Panc1 (cell line): ENCODE measurements at regions not wholly inside any gene's neighbourhood (a gene's known extent, or its start where the extent isn't known, plus 50 kb on each side); places are given as distances from the start of the nearest gene placed in this dataset.

ENCODE experiments used
- ATAC-seq: fragments of 200-7000 bp; cut with Tn5 transposase; 2 replicates; pipeline ENCODE4 v1.9.1; 2020; ENCODE audit warnings: mild to moderate bottlenecking, moderate library complexity
- BruUV-seq: library from RNA; stranded (reverse); fragments of 400-500 nt; replicated peaks from 2 replicates; lab custom pipeline; 2021; lab: Mats Ljungman, UMichigan
- CTCF ChIA-PET: fragments of 300-600 bp; sonication (Branson Sonifier 250); formaldehyde crosslinking; loops from one replicate; lab custom pipeline; 2022; ENCODE audit warnings: antibody characterized with exemption; lab: Charles Lee
- POLR2A ChIA-PET: fragments of 300-600 bp; sonication (Branson Sonifier 250); formaldehyde crosslinking; loops from one replicate; lab custom pipeline; 2022; ENCODE audit warnings: antibody characterized with exemption; lab: Charles Lee
- DNase-seq: peaks from one replicate; pipeline ENCODE4 v3.0.0-alpha.2; 2010; ENCODE audit warnings: low read depth, low spot score
- H3K27ac ChIP-seq: 2 replicates; pipeline ENCODE4 v1.5.1; 2011; ENCODE audit warnings: mild to moderate bottlenecking, low read length, inconsistent platforms
- H3K27me3 ChIP-seq: fragments of 200-500 bp; sonication (Bioruptor generic); 2 replicates; pipeline ENCODE4 v1.6.0; 2014; ENCODE audit warnings: low read length, inconsistent platforms; ENCODE audit not compliant: control insufficient read depth, insufficient read depth
- H3K36me3 ChIP-seq: fragments of 200-500 bp; sonication (Bioruptor generic); 2 replicates; pipeline ENCODE4 v1.5.1; 2014; ENCODE audit warnings: inconsistent platforms, mild to moderate bottlenecking, low read length, moderate library complexity; ENCODE audit not compliant: control insufficient read depth, insufficient read depth
- H3K4me1 ChIP-seq: 2 replicates; pipeline ENCODE4 v1.5.1; 2011; ENCODE audit warnings: inconsistent platforms, mild to moderate bottlenecking, low read length, moderate library complexity; ENCODE audit not compliant: control insufficient read depth, insufficient read depth
- H3K4me3 ChIP-seq, 2 experiments: 2 replicates each; pipeline ENCODE4 v1.5.1; 2011 to 2012; ENCODE audit warnings: low read depth in 2 of 2, low read length in 2 of 2, mild to moderate bottlenecking in 2 of 2, inconsistent platforms in 1 of 2, moderate library complexity in 1 of 2
- H3K9me3 ChIP-seq: fragments of 200-500 bp; sonication (Bioruptor generic); 2 replicates; pipeline ENCODE4 v1.5.1; 2014; ENCODE audit warnings: low read depth, mild to moderate bottlenecking, inconsistent platforms, low read length, moderate library complexity; ENCODE audit not compliant: control insufficient read depth, insufficient read depth
- CTCF ChIP-seq: fragments of 450-650 bp; IDR thresholded peaks from 2 replicates; pipeline ENCODE4 v1.5.1; 2017; ENCODE audit warnings: mild to moderate bottlenecking
- POLR2AphosphoS5 ChIP-seq: IDR thresholded peaks from 2 replicates; pipeline ENCODE4 v1.6.1; 2012; ENCODE audit warnings: mild to moderate bottlenecking, low read depth, low read length, moderate library complexity
- REST ChIP-seq, 2 experiments: IDR thresholded peaks; 2 replicates each; pipeline ENCODE4 v1.6.1; 2011 to 2012; ENCODE audit warnings: low read depth in 2 of 2, control low read depth in 1 of 2, low read length in 1 of 2, mild to moderate bottlenecking in 1 of 2, moderate library complexity in 1 of 2; ENCODE audit not compliant: insufficient read depth in 1 of 2
- SIN3A ChIP-seq: IDR thresholded peaks from 2 replicates; pipeline ENCODE4 v1.6.1; 2012; ENCODE audit warnings: low read depth, mild to moderate bottlenecking, low read length, moderate library complexity, borderline replicate concordance; ENCODE audit not compliant: insufficient read depth
- TCF7L2 ChIP-seq: IDR thresholded peaks from 2 replicates; pipeline ENCODE4 v1.6.1; 2011; ENCODE audit warnings: mild to moderate bottlenecking, low read depth, low read length, inconsistent platforms
- in situ Hi-C: cut with HindIII; loops from 2 replicates; pipeline ENCODE4 v1.10.0; 2016; ENCODE audit warnings: low sequenced_read_pairs, low pct_unique_long_range_greater_than_20kb
- intact Hi-C: fragments of 100-400 bp; cut with micrococcal nuclease; formaldehyde crosslinking; loops from one replicate; pipeline ENCODE4 v1.10.0; 2022; ENCODE audit not compliant: unreplicated experiment

- CTCF ChIA-PET = no interaction called here
- in situ Hi-C loops = no loop called here
- Histone ChIP-seq H3K27ac (no peak overlapping the region), H3K4me3 (no peak overlapping the region), H3K4me1 (no peaks in the 10 kb centered on the region), H3K9me3 (no peaks in the 10 kb centered on the region), H3K36me3 (no peaks in the 10 kb centered on the region), H3K27me3 (no peaks in the 10 kb centered on the region)
- ATAC-seq = no peak
- BruUV-seq = no TSS peak
- POLR2A ChIA-PET = no interaction called here
- no peak for TF ChIP-seq TCF7L2
- TF ChIP-seq POLR2AphosphoS5 = no peak
- TF ChIP-seq SIN3A = no peak
- TF ChIP-seq CTCF = no peak
- TF ChIP-seq REST (IDR thresholded peaks at IDR 0.05; ENCODE audit: insufficient read depth in 1 of 2, low read depth in 2 of 2, low read length in 1 of 2) = no peak
- intact Hi-C loops = no loop called here
- DNase-seq = no peak
Observed at GRCh38 chr16:29317269-29317668, 89.2 kb downstream of the NPIPB11 start.

GRCh38 chr16:29316761-29317183 is 89.7 kb downstream of the NPIPB11 start:
- ChIA-PET CTCF (interaction anchor here (0.7 kb wide), 1 partner anchor 144 kb away, joined by 3 read pairs; no protein-coding TSS in a partner anchor), POLR2A (no interaction called here)
- Histone ChIP-seq H3K36me3 (no peaks in the 10 kb centered on the region), H3K4me3 (no peak overlapping the region), H3K27me3 (no peaks in the 10 kb centered on the region), H3K27ac (no peak overlapping the region; the same call in 1 of the 2 replicates), H3K9me3 (no peaks in the 10 kb centered on the region), H3K4me1 (no peaks in the 10 kb centered on the region)
- no peak for TF ChIP-seq POLR2AphosphoS5
- no peak for TF ChIP-seq CTCF
- no peak for TF ChIP-seq SIN3A
- no peak for TF ChIP-seq REST (IDR thresholded peaks at IDR 0.05; ENCODE audit: insufficient read depth in 1 of 2, low read depth in 2 of 2, low read length in 1 of 2)
- DNase-seq (no peak), ATAC-seq (no peak)
- no TSS peak for BruUV-seq
- intact Hi-C loops (no loop called here), in situ Hi-C loops (no loop called here)
